ENCODE measurements at regions not wholly inside any gene's neighbourhood (a gene's known extent, or its start where the extent isn't known, plus 50 kb on each side); places are given as distances from the start of the nearest gene placed in this dataset.

DNA sequence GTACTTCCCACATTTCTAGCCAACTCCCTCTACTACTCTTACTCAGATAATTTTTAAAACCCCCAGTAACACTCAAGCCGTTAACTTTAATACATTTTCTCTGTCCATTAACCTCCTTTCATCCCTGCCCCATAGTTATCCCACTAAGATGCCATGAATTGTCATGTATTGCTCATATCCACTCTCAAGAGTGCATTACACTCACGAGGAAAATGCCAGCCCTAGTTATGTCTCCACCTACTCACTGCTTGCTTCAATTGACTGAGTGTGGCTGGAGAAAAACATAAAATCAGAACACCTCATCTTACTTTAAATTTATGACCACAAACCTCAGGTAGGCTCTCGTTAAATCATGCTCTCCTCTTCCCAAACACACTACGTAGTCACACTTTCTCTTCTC lies 324.1 kb upstream of the NPSR1 start:
- no peaks in the 10 kb centered on the region for H3K4me1 ChIP-seq (ENCODE audit: insufficient read depth, low read length)
- no peaks in the 10 kb centered on the region for H3K9me2 ChIP-seq (replicated peaks; ENCODE audit: low read length)
- H3K27ac ChIP-seq (ENCODE audit: low read length) = no peak overlapping the region
- intact Hi-C loops (cut with micrococcal nuclease) = no loop called here
- no peaks in the 10 kb centered on the region for H3F3A ChIP-seq (ENCODE audit: low read length, unreplicated experiment)
- no peak overlapping the region for H2AFZ ChIP-seq (ENCODE audit: low read length)
- no peak overlapping the region for H3K9ac ChIP-seq (ENCODE audit: low read length)
- no peaks in the 10 kb centered on the region for H3K27me3 ChIP-seq (ENCODE audit: low read length)
- CTCF ChIA-PET = no interaction called here
- H3K79me2 ChIP-seq (ENCODE audit: low read length) = no peaks in the 10 kb centered on the region
- ATAC-seq (no peak), DNase-seq (no peak)
- no peaks in the 10 kb centered on the region for H3K9me3 ChIP-seq (ENCODE audit: low read length)
- TF ChIP-seq EZH2phosphoT487 (IDR thresholded peaks at IDR 0.05; ENCODE audit: borderline replicate concordance, low read length) (no peak), EZH2 (IDR thresholded peaks at IDR 0.05; ENCODE audit: low read length, unreplicated experiment) (no peak)
- TF ChIP-seq, protein P1, sequence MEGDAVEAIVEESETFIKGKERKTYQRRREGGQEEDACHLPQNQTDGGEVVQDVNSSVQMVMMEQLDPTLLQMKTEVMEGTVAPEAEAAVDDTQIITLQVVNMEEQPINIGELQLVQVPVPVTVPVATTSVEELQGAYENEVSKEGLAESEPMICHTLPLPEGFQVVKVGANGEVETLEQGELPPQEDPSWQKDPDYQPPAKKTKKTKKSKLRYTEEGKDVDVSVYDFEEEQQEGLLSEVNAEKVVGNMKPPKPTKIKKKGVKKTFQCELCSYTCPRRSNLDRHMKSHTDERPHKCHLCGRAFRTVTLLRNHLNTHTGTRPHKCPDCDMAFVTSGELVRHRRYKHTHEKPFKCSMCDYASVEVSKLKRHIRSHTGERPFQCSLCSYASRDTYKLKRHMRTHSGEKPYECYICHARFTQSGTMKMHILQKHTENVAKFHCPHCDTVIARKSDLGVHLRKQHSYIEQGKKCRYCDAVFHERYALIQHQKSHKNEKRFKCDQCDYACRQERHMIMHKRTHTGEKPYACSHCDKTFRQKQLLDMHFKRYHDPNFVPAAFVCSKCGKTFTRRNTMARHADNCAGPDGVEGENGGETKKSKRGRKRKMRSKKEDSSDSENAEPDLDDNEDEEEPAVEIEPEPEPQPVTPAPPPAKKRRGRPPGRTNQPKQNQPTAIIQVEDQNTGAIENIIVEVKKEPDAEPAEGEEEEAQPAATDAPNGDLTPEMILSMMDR (conservative IDR thresholded peaks at IDR 0.05; ENCODE audit: low read depth, low read length) = no peak
- H3K36me3 ChIP-seq (ENCODE audit: low read depth, low read length) = no peaks in the 10 kb centered on the region
- no TSS peak for BruUV-seq (replicated peaks)
- no peaks in the 10 kb centered on the region for H4K20me1 ChIP-seq (ENCODE audit: low read length)
- H3K4me2 ChIP-seq (ENCODE audit: low read length) = no peak overlapping the region
- H3K4me3 ChIP-seq (ENCODE audit: low read length) = no peak overlapping the region
- POLR2A ChIA-PET (ENCODE audit: unreplicated experiment) = no interaction called here

GRCh38 chr7:34337163-34337562 lies 320.9 kb upstream of the NPSR1 start:
- POLR2A ChIA-PET (ENCODE audit: unreplicated experiment) = no interaction called here
- CTCF ChIA-PET = no interaction called here
- Histone ChIP-seq H3F3A (ENCODE audit: low read length, unreplicated experiment) (no peaks in the 10 kb centered on the region), H3K9ac (ENCODE audit: low read length) (no peak overlapping the region), H3K4me2 (ENCODE audit: low read length) (no peak overlapping the region), H3K36me3 (ENCODE audit: low read depth, low read length) (no peaks in the 10 kb centered on the region), H3K27ac (ENCODE audit: low read length) (no peak overlapping the region), H3K4me1 (ENCODE audit: insufficient read depth, low read length) (no peaks in the 10 kb centered on the region), H3K4me3 (ENCODE audit: low read length) (no peak overlapping the region), H4K20me1 (ENCODE audit: low read length) (no peaks in the 10 kb centered on the region), H3K79me2 (ENCODE audit: low read length) (no peaks in the 10 kb centered on the region), H2AFZ (ENCODE audit: low read length) (no peak overlapping the region), H3K27me3 (ENCODE audit: low read length) (no peaks in the 10 kb centered on the region), H3K9me2 (replicated peaks; ENCODE audit: low read length) (no peaks in the 10 kb centered on the region), H3K9me3 (ENCODE audit: low read length) (no peaks in the 10 kb centered on the region)
- TF ChIP-seq EZH2 (IDR thresholded peaks at IDR 0.05; ENCODE audit: low read length, unreplicated experiment) = no peak
- TF ChIP-seq, protein P1 (conservative IDR thresholded peaks at IDR 0.05; ENCODE audit: low read depth, low read length) = no peak
- no peak for TF ChIP-seq EZH2phosphoT487 (IDR thresholded peaks at IDR 0.05; ENCODE audit: borderline replicate concordance, low read length)
- intact Hi-C loops (cut with micrococcal nuclease) = no loop called here
- DNase-seq (no peak), ATAC-seq (no peak)
- BruUV-seq (replicated peaks) = no TSS peak

GRCh38 chr7:34338961-34339526 lies 319.0 kb upstream of the NPSR1 start:
- ATAC-seq = no peak
- no TSS peak for BruUV-seq (replicated peaks)
- H3K9ac ChIP-seq (ENCODE audit: low read length) = no peak overlapping the region
- intact Hi-C loops (cut with micrococcal nuclease) = no loop called here
- ChIA-PET CTCF (no interaction called here), POLR2A (ENCODE audit: unreplicated experiment) (no interaction called here)
- H2AFZ ChIP-seq (ENCODE audit: low read length) = no peak overlapping the region
- no peak overlapping the region for H3K4me2 ChIP-seq (ENCODE audit: low read length)
- no peaks in the 10 kb centered on the region for H3K36me3 ChIP-seq (ENCODE audit: low read depth, low read length)
- TF ChIP-seq EZH2phosphoT487 (IDR thresholded peaks at IDR 0.05; ENCODE audit: borderline replicate concordance, low read length) (no peak), EZH2 (IDR thresholded peaks at IDR 0.05; ENCODE audit: low read length, unreplicated experiment) (no peak)
- TF ChIP-seq, protein P1 (conservative IDR thresholded peaks at IDR 0.05; ENCODE audit: low read depth, low read length) = no peak
- no peaks in the 10 kb centered on the region for H3K4me1 ChIP-seq (ENCODE audit: insufficient read depth, low read length)
- no peaks in the 10 kb centered on the region for H3K9me3 ChIP-seq (ENCODE audit: low read length)
- H3K4me3 ChIP-seq (ENCODE audit: low read length) = no peak overlapping the region
- no peaks in the 10 kb centered on the region for H3K9me2 ChIP-seq (replicated peaks; ENCODE audit: low read length)
- no peaks in the 10 kb centered on the region for H3K79me2 ChIP-seq (ENCODE audit: low read length)
- no peaks in the 10 kb centered on the region for H3K27me3 ChIP-seq (ENCODE audit: low read length)
- no peak overlapping the region for H3K27ac ChIP-seq (ENCODE audit: low read length)
- no peak for DNase-seq
- no peaks in the 10 kb centered on the region for H3F3A ChIP-seq (ENCODE audit: low read length, unreplicated experiment)
- no peaks in the 10 kb centered on the region for H4K20me1 ChIP-seq (ENCODE audit: low read length)

Data from PC-3 (cell line).